PFSK-1 (cell line): ENCODE measurements at regions not wholly inside any gene's neighbourhood (a gene's known extent, or its start where the extent isn't known, plus 50 kb on each side); places are given as distances from the start of the nearest gene placed in this dataset.

ENCODE experiments used
- POLR2AphosphoS5 ChIP-seq: IDR thresholded peaks from 2 replicates; pipeline ENCODE4 v1.6.1; 2012; ENCODE audit warnings: low read depth, mild to moderate bottlenecking, control low read depth, low read length, moderate library complexity
- SIN3A ChIP-seq: IDR thresholded peaks from 2 replicates; pipeline ENCODE4 v1.6.1; 2012; ENCODE audit warnings: mild to moderate bottlenecking, low read length, moderate library complexity, borderline replicate concordance; ENCODE audit not compliant: insufficient read depth
- TAF1 ChIP-seq: IDR thresholded peaks from 2 replicates; pipeline ENCODE4 v1.6.1; 2012; ENCODE audit warnings: low read length, control low read depth, borderline replicate concordance; ENCODE audit not compliant: insufficient read depth

DNA sequence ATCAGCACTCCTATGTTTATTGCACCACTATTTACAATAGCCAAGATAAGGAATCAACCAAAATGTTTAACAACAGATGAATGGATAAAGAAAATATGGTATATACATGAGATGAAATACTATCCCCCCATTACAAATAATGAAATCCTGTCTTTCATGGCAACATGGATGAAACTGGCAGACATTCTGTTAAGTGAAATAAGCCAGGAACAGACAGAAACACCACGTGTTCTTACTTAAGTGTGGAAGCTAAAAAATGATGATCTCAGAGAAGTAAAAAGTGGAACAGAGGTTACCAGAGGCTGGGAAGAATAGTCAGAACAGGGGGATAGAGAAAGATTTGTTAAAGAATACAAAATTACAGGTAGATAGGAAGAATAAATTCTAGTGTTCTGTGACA is 113.7 kb upstream of the MDM1 start:
- TF ChIP-seq SIN3A (no peak), POLR2AphosphoS5 (no peak), TAF1 (no peak)
